ENCODE measurements at regions not wholly inside any gene's neighbourhood (a gene's known extent, or its start where the extent isn't known, plus 50 kb on each side); places are given as distances from the start of the nearest gene placed in this dataset.

- H3K4me3 ChIP-seq (ENCODE audit: low read depth, low read length): no peak overlapping the region
- TF ChIP-seq, protein P1, sequence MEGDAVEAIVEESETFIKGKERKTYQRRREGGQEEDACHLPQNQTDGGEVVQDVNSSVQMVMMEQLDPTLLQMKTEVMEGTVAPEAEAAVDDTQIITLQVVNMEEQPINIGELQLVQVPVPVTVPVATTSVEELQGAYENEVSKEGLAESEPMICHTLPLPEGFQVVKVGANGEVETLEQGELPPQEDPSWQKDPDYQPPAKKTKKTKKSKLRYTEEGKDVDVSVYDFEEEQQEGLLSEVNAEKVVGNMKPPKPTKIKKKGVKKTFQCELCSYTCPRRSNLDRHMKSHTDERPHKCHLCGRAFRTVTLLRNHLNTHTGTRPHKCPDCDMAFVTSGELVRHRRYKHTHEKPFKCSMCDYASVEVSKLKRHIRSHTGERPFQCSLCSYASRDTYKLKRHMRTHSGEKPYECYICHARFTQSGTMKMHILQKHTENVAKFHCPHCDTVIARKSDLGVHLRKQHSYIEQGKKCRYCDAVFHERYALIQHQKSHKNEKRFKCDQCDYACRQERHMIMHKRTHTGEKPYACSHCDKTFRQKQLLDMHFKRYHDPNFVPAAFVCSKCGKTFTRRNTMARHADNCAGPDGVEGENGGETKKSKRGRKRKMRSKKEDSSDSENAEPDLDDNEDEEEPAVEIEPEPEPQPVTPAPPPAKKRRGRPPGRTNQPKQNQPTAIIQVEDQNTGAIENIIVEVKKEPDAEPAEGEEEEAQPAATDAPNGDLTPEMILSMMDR (conservative IDR thresholded peaks at IDR 0.05; ENCODE audit: low read depth, low read length): no peak
- no peak for DNase-seq (ENCODE audit: low read depth)
Measured at GRCh38 chr4:116824172-116824571, 261.2 kb downstream of the TRAM1L1 start.

GRCh38 chr4:116811730-116812129, 273.6 kb downstream of the TRAM1L1 start:
- no peak overlapping the region for H3K4me3 ChIP-seq (ENCODE audit: low read depth, low read length)
- TF ChIP-seq, protein P1 (conservative IDR thresholded peaks at IDR 0.05; ENCODE audit: low read depth, low read length): no peak
- DNase-seq (ENCODE audit: low read depth): no peak

DNA sequence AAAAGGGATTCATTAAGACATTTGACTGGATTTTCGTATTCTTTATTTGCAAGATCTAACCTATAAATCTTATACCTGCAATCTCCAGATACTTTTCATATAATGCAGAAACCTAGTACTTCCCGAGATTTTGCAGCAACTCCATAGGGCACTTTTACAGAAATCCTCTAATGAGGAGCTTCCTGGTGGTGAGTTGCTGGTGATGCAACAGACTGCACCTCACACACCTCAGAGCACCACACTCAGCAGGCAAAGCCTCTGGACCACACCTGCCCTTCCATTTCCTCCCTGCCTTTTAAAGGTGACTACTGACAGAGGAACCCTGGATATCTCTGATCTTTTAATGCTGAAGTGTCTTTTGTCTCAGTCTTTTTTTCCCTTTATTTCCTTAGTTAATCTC, 289.4 kb downstream of the TRAM1L1 start:
- no peak overlapping the region for H3K4me3 ChIP-seq (ENCODE audit: low read depth, low read length)
- TF ChIP-seq, protein P1 (conservative IDR thresholded peaks at IDR 0.05; ENCODE audit: low read depth, low read length): no peak
- no peak for DNase-seq (ENCODE audit: low read depth)

- DNase-seq (ENCODE audit: low read depth): no peak
- TF ChIP-seq, protein P1 (conservative IDR thresholded peaks at IDR 0.05; ENCODE audit: low read depth, low read length): no peak
- H3K4me3 ChIP-seq (ENCODE audit: low read depth, low read length): no peak overlapping the region
Measured at GRCh38 chr4:116788723-116789122, 296.7 kb downstream of the TRAM1L1 start.

DNA sequence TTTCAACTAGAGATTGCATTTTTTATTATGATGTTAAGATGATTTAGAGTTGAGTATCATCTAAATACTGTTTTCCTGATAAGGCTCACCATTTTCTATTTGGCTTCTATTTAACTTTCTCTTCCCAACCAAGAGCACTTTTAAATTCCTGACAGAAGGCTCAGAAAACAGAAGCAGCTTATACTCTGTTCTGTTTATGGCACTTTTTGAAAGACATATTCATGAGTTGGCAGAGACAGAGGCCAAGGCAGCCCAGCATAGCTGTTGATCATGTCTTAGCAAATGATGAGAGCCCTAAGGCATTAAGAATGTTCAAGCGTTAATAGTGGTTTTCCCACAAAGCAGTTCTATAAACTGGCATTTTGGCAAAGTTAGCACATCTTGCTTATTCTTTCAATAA, 330.3 kb downstream of the TRAM1L1 start:
- no peak for DNase-seq (ENCODE audit: low read depth)
- TF ChIP-seq, protein P1 (conservative IDR thresholded peaks at IDR 0.05; ENCODE audit: low read depth, low read length): no peak
- no peak overlapping the region for H3K4me3 ChIP-seq (ENCODE audit: low read depth, low read length)

DNA sequence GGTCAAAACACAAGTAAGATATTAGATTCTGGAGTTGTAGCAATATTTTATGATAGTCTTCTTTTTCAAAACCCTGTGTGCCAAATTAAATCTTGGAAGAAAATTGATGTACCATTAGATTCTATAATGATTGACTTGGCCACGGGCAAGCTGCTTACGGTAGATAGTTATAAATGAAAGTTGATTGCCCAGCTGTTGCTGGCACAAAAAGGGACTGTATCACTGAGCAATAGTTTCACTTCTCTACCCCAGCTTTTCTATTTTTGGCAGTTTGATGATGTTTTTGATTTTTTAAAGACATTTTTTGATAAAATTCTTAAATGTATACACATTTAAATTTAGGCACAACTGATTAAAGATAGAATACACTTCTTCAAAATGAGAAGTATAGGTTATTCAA, 333.3 kb downstream of the TRAM1L1 start:
- TF ChIP-seq, protein P1 (conservative IDR thresholded peaks at IDR 0.05; ENCODE audit: low read depth, low read length): no peak
- no peak for DNase-seq (ENCODE audit: low read depth)
- H3K4me3 ChIP-seq (ENCODE audit: low read depth, low read length): no peak overlapping the region

DNA sequence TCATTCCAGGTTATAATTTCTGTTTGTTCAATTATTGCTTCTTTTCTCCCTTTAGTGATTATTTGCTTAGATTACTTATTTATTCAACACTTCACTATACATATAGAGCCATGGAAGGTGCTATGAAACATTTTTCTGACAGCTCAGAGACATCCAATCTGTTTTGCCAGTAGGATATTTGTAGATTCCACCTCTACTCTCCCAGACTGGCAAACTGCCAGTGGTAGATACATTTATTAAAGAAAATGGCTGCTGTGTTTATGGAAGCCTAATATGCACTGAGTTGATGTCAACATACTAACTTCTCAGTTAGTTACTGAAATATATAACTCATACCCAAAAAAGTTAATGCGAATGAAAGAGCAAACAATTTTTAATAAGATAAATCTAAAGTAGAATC, 348.6 kb downstream of the TRAM1L1 start:
- TF ChIP-seq, protein P1 (conservative IDR thresholded peaks at IDR 0.05; ENCODE audit: low read depth, low read length): no peak
- no peak for DNase-seq (ENCODE audit: low read depth)
- no peak overlapping the region for H3K4me3 ChIP-seq (ENCODE audit: low read depth, low read length)
